RWPE1 (cell line): ENCODE measurements at regions not wholly inside any gene's neighbourhood (a gene's known extent, or its start where the extent isn't known, plus 50 kb on each side); places are given as distances from the start of the nearest gene placed in this dataset.

ENCODE experiments used
- CTCF ChIA-PET: fragments of 350-600 bp; sonication (Branson Sonifier 250); formaldehyde crosslinking; extraction: SDS; loops from one replicate; lab custom pipeline; 2021; lab: Yijun Ruan, JAX
- POLR2A ChIA-PET: fragments of 400-600 bp; formaldehyde crosslinking; extraction: SDS; loops from one replicate; lab custom pipeline; 2020; ENCODE audit warnings: antibody characterized with exemption; ENCODE audit not compliant: low non-redundant PET; lab: Yijun Ruan, JAX
- DNase-seq: peaks from one replicate; pipeline ENCODE4 v3.0.0; 2012; ENCODE audit warnings: low spot score
- H3K27ac ChIP-seq: fragments of 450-650 bp; 2 replicates; pipeline ENCODE4 v1.5.1; 2017
- TF ChIP-seq, protein P1 (sequence below): fragments of 450-650 bp; conservative IDR thresholded peaks from 2 replicates; pipeline ENCODE4 v1.5.1; 2017; ENCODE audit warnings: low read depth, mild to moderate bottlenecking

DNA sequence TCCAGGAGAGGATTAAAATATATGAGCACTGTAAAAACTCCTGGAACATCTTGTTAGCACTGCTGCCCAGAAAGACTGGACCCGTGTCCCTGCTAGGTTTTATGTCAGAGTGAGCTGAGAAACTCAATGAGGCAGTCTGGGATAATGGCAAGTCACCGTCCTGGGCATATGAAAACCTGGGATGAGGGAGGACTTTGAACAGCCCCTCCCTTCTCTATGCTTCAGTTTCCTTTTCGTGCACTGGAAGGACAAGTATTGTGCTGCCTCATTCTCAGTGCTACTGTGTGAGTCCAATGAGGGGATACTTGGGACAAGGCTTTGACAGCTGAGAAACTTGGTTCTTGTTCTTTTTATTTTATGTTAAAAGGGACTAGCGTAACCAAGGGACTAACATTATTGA, 143.0 kb upstream of the SHB start:
- POLR2A ChIA-PET: no interaction called here
- no peak for DNase-seq
- CTCF ChIA-PET: no interaction called here

DNA sequence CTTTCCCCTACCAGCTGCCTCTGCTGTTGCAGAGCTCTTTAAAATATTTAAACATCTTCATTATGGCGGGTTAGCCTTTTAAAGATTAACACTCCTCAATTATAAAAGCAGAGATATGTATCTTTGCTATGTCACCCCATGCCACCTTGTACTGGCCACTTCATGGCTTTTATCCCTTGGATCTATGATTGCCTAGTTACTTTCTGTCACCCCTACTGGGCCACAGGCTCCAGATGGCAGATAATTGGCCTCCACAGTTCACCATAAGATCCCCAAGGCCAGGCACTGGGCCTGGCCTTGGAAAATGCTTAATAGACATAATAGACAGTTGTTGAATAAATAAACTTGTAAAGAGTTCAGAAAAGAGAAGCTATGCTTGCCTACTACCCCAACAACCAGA, 142.0 kb upstream of the SHB start:
- POLR2A ChIA-PET: no interaction called here
- no peak overlapping the region for H3K27ac ChIP-seq
- TF ChIP-seq, protein P1, sequence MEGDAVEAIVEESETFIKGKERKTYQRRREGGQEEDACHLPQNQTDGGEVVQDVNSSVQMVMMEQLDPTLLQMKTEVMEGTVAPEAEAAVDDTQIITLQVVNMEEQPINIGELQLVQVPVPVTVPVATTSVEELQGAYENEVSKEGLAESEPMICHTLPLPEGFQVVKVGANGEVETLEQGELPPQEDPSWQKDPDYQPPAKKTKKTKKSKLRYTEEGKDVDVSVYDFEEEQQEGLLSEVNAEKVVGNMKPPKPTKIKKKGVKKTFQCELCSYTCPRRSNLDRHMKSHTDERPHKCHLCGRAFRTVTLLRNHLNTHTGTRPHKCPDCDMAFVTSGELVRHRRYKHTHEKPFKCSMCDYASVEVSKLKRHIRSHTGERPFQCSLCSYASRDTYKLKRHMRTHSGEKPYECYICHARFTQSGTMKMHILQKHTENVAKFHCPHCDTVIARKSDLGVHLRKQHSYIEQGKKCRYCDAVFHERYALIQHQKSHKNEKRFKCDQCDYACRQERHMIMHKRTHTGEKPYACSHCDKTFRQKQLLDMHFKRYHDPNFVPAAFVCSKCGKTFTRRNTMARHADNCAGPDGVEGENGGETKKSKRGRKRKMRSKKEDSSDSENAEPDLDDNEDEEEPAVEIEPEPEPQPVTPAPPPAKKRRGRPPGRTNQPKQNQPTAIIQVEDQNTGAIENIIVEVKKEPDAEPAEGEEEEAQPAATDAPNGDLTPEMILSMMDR: no peak
- CTCF ChIA-PET: no interaction called here
- no peak for DNase-seq

More for the DNA sequence above, 143.0 kb upstream of the SHB start:
- TF ChIP-seq, protein P1: no peak
- no peak overlapping the region for H3K27ac ChIP-seq

DNA sequence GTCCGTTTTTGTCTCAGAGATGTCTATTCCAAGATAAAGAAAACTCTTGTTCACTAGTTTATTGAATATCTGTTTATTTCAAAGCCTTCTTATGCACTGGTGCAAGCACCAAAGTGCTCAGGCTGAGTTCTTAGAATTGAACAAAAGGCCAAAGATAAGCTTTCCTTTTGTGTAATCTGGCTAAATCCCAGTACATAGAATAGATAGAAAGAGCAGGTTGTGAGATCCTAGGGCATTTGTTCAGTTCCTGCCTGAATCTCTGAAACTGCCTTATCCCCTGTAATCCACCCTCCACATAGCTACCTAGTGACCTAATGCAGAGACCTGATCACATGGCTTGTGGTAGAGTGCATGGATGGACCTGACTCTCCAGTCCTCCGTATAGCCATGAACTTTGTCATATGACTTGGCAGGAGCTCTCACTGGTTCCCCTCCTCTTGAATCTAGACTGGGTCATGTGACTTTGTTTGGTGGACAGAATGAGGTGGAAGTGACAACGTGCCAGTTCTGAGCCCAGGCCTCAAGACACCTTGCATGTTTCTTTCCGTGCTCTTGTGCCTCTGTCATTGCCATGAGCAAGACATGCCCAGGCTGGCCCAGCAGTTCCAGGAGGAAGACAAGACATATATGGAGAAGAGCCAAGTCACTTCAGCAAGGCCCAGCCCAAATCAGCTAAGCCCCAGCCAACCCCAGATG, 139.3 kb upstream of the SHB start:
- POLR2A ChIA-PET: interaction anchor here (0.5 kb wide), 1 partner anchor 140 kb away, joined by 6 read pairs; no protein-coding TSS in a partner anchor

DNA sequence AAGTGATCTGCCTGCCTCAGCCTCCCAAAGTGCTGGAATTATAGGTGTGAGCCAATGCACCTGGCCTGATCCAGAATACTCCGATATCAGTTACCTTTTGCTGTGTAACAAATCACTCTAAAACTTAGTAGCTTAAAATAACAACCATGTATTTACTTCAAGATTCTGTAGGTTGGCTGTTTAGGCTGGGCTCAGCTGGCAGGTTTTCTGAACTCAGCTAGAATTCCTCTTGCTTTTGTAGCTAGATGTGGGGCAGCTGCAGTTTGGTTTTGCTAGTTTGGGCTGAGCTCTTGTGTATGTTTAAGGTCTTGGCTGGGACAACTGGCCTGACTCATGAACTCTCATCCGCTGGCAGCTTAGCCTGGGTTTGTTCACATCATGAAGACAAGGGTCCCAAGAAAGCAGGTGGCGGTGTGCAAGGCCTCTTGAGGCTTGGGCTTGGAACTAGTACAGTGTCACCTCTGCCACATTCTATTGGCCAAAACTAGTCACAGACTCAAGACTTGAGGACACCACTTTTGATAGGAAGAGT, 138.3 kb upstream of the SHB start:
- CTCF ChIA-PET: no interaction called here
- no peak for DNase-seq
- H3K27ac ChIP-seq: no peak overlapping the region
- TF ChIP-seq, protein P1: no peak
- POLR2A ChIA-PET: no interaction called here

More for the DNA sequence above, 139.3 kb upstream of the SHB start:
- no peak overlapping the region for H3K27ac ChIP-seq
- DNase-seq: no peak
- TF ChIP-seq, protein P1: no peak
- CTCF ChIA-PET: no interaction called here

DNA sequence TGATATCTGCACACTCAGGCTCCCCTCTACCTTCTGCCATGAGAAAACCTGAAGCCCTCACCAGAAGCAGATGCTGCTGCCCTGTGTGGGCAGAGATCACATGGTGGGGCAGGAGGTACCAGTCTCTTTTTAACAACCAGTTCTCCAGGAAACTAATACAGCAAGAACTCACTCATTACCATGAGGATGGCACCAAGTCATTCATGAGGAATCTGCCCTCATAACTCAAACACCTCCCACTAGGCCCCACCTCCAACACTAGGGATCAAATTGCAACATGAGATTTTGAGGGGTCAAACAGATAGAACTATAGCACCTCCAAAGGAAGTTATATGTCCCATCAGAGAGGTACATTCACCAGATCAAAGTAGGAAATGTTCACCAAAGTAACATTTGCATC, 136.3 kb upstream of the SHB start:
- no peak for DNase-seq
- POLR2A ChIA-PET: no interaction called here

DNA sequence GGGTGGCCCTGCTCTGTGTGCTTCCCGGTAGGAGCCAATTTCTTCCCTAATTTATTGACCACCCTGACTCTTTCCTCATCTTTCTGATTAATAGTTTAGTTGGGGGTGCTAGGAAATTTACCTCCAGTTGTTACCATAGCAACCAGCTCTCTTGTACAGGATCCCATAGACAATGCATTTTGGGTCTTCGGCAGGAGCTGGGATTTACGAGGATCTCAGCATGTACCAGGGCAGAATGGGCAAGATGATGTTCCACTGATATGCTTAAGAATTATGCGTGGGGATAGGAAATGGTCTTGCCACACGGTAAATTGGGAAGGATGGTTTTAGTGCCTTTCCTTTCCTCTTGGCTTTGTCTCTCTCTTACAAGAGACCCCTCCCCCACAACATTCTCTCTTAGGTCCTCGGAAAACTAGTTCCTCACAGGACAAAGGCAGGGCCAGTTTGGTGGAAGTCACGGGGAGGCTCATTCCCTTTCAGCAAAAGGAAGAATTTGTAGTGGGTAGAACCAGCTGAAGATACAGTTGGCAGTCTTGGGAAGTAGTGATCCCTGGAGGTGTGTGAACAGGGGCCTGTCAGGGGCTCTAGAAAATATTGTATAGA, 133.4 kb upstream of the SHB start:
- CTCF ChIA-PET: interaction anchor here (0.7 kb wide), 1 partner anchor 294 kb away, joined by 3 read pairs; no protein-coding TSS in a partner anchor
- TF ChIP-seq, protein P1: no peak
- POLR2A ChIA-PET: no interaction called here
- no peak overlapping the region for H3K27ac ChIP-seq
- no peak for DNase-seq

More for the DNA sequence above, 136.3 kb upstream of the SHB start:
- CTCF ChIA-PET: no interaction called here
- TF ChIP-seq, protein P1: no peak
- no peak overlapping the region for H3K27ac ChIP-seq
